ENCODE measurements at regions not wholly inside any gene's neighbourhood (a gene's known extent, or its start where the extent isn't known, plus 50 kb on each side); places are given as distances from the start of the nearest gene placed in this dataset.
"Not testable (repeated sequence)": the region's sequence is repeated elsewhere in the genome, so short reads cannot be mapped to it uniquely, and the experiment has no call there.

GRCh38 chr6:151690768-151691562, 116.5 kb upstream of the ESR1 start:
- ATAC-seq (ENCODE audit: low read depth) (peak; percentile 93), DNase-seq (ENCODE audit: low spot score in 2 of 2) (peak; percentile 20 to 48)
- Mint-ChIP-seq H3K27me3 (no peaks in the 10 kb centered on the region), H3K9me3 (no peaks in the 10 kb centered on the region), H3K4me3 (peak overlapping the region; percentile 66), H3K4me1 (peaks cover 13% of the 10 kb centered on the region), H3K27ac (peak overlapping the region; percentile 97), H3K36me3 (no peaks in the 10 kb centered on the region)

- H3K27ac Mint-ChIP-seq: peak overlapping the region; percentile 97
- H3K9me3 Mint-ChIP-seq: no peaks in the 10 kb centered on the region
- peaks cover 15% of the 10 kb centered on the region for H3K4me1 Mint-ChIP-seq
- H3K36me3 Mint-ChIP-seq: no peaks in the 10 kb centered on the region
- DNase-seq (ENCODE audit: low spot score in 2 of 2): no peak
- ATAC-seq (ENCODE audit: low read depth): no peak
- H3K4me3 Mint-ChIP-seq: peak overlapping the region; percentile 8
- no peaks in the 10 kb centered on the region for H3K27me3 Mint-ChIP-seq
Observed at GRCh38 chr6:151692216-151692615, 115.3 kb upstream of the ESR1 start.

- Mint-ChIP-seq H3K27ac (no peak overlapping the region), H3K4me1 (peaks cover 15% of the 10 kb centered on the region), H3K4me3 (no peak overlapping the region), H3K9me3 (no peaks in the 10 kb centered on the region), H3K27me3 (no peaks in the 10 kb centered on the region), H3K36me3 (no peaks in the 10 kb centered on the region)
- no peak for DNase-seq (ENCODE audit: low spot score in 2 of 2)
- no peak for ATAC-seq (ENCODE audit: low read depth)
Observed at GRCh38 chr6:151693366-151693765, 114.1 kb upstream of the ESR1 start.

GRCh38 chr6:151695156-151695555, 112.3 kb upstream of the ESR1 start:
- peaks cover 15% of the 10 kb centered on the region for H3K4me1 Mint-ChIP-seq
- no peaks in the 10 kb centered on the region for H3K9me3 Mint-ChIP-seq
- DNase-seq (ENCODE audit: low spot score in 2 of 2): no peak
- H3K27me3 Mint-ChIP-seq: no peaks in the 10 kb centered on the region
- no peak overlapping the region for H3K27ac Mint-ChIP-seq
- no peak overlapping the region for H3K4me3 Mint-ChIP-seq
- ATAC-seq (ENCODE audit: low read depth): no peak
- no peaks in the 10 kb centered on the region for H3K36me3 Mint-ChIP-seq

GRCh38 chr6:151696302-151696701, 111.2 kb upstream of the ESR1 start:
- H3K36me3 Mint-ChIP-seq; H3K27ac Mint-ChIP-seq; H3K4me3 Mint-ChIP-seq; H3K27me3 Mint-ChIP-seq; ATAC-seq (ENCODE audit: low read depth); H3K4me1 Mint-ChIP-seq; H3K9me3 Mint-ChIP-seq; DNase-seq (ENCODE audit: low spot score in 2 of 2): not testable (repeated sequence)

GRCh38 chr6:151698931-151699700, 108.4 kb upstream of the ESR1 start:
- Mint-ChIP-seq H3K36me3 (no peaks in the 10 kb centered on the region), H3K4me3 (no peak overlapping the region), H3K27ac (no peak overlapping the region), H3K4me1 (peaks cover 16% of the 10 kb centered on the region), H3K27me3 (no peaks in the 10 kb centered on the region), H3K9me3 (no peaks in the 10 kb centered on the region)
- ATAC-seq (ENCODE audit: low read depth) (no peak), DNase-seq (ENCODE audit: low spot score in 2 of 2) (no peak)

- H3K4me1 Mint-ChIP-seq: peaks cover 16% of the 10 kb centered on the region
- no peak overlapping the region for H3K27ac Mint-ChIP-seq
- H3K9me3 Mint-ChIP-seq: no peaks in the 10 kb centered on the region
- H3K27me3 Mint-ChIP-seq: no peaks in the 10 kb centered on the region
- no peak for DNase-seq (ENCODE audit: low spot score in 2 of 2)
- no peak for ATAC-seq (ENCODE audit: low read depth)
- no peaks in the 10 kb centered on the region for H3K36me3 Mint-ChIP-seq
- H3K4me3 Mint-ChIP-seq: no peak overlapping the region
Observed at GRCh38 chr6:151699719-151700118, 107.8 kb upstream of the ESR1 start.

GRCh38 chr6:151701911-151702562, 105.4 kb upstream of the ESR1 start:
- Mint-ChIP-seq H3K27me3 (no peaks in the 10 kb centered on the region), H3K4me3 (peak overlapping the region; percentile 75), H3K9me3 (no peaks in the 10 kb centered on the region), H3K27ac (peak overlapping the region; percentile 90), H3K36me3 (no peaks in the 10 kb centered on the region), H3K4me1 (peaks cover 14% of the 10 kb centered on the region)
- ATAC-seq (ENCODE audit: low read depth) (peak; percentile 94), DNase-seq (ENCODE audit: low spot score in 2 of 2) (peak in 1 of 2 donors; percentile 18)

GRCh38 chr6:151702851-151703658, 104.4 kb upstream of the ESR1 start:
- Mint-ChIP-seq H3K4me1 (peaks cover 14% of the 10 kb centered on the region), H3K27ac (no peak overlapping the region), H3K4me3 (no peak overlapping the region), H3K27me3 (no peaks in the 10 kb centered on the region), H3K9me3 (no peaks in the 10 kb centered on the region), H3K36me3 (no peaks in the 10 kb centered on the region)
- no peak for ATAC-seq (ENCODE audit: low read depth)
- no peak for DNase-seq (ENCODE audit: low spot score in 2 of 2)

GRCh38 chr6:151704383-151704782, 103.1 kb upstream of the ESR1 start:
- Mint-ChIP-seq H3K9me3 (no peaks in the 10 kb centered on the region), H3K27me3 (no peaks in the 10 kb centered on the region), H3K36me3 (no peaks in the 10 kb centered on the region), H3K4me3 (no peak overlapping the region), H3K4me1 (peaks cover 14% of the 10 kb centered on the region), H3K27ac (no peak overlapping the region)
- ATAC-seq (ENCODE audit: low read depth) (no peak), DNase-seq (ENCODE audit: low spot score in 2 of 2) (no peak)

- Mint-ChIP-seq H3K27ac (no peak overlapping the region), H3K4me1 (peaks cover 14% of the 10 kb centered on the region), H3K4me3 (no peak overlapping the region), H3K9me3 (no peaks in the 10 kb centered on the region), H3K36me3 (no peaks in the 10 kb centered on the region), H3K27me3 (no peaks in the 10 kb centered on the region)
- DNase-seq (ENCODE audit: low spot score in 2 of 2): no peak
- no peak for ATAC-seq (ENCODE audit: low read depth)
Observed at GRCh38 chr6:151705993-151706733, 101.3 kb upstream of the ESR1 start.

- Mint-ChIP-seq H3K36me3 (peaks cover 8% of the 10 kb centered on the region), H3K4me3 (no peak overlapping the region), H3K27ac (no peak overlapping the region), H3K9me3 (peaks cover 5% of the 10 kb centered on the region), H3K27me3 (no peaks in the 10 kb centered on the region), H3K4me1 (no peaks in the 10 kb centered on the region)
- DNase-seq (ENCODE audit: low spot score in 2 of 2) (no peak), ATAC-seq (ENCODE audit: low read depth) (no peak)
Observed at GRCh38 chr6:151709329-151709728, 98.2 kb upstream of the ESR1 start.

GRCh38 chr6:151716526-151716932, 91.0 kb upstream of the ESR1 start:
- H3K27me3 Mint-ChIP-seq: no peaks in the 10 kb centered on the region
- H3K9me3 Mint-ChIP-seq: peaks cover 13% of the 10 kb centered on the region
- peaks cover 6% of the 10 kb centered on the region for H3K4me1 Mint-ChIP-seq
- H3K27ac Mint-ChIP-seq: no peak overlapping the region
- ATAC-seq (ENCODE audit: low read depth) (no peak), DNase-seq (ENCODE audit: low spot score in 2 of 2) (no peak)
- H3K4me3 Mint-ChIP-seq: no peak overlapping the region
- H3K36me3 Mint-ChIP-seq: peaks cover 17% of the 10 kb centered on the region

All from memory B cell (primary cell).